H1 (cell line): ENCODE measurements at regions not wholly inside any gene's neighbourhood (a gene's known extent, or its start where the extent isn't known, plus 50 kb on each side); places are given as distances from the start of the nearest gene placed in this dataset.

ENCODE experiments used
- CTCF ChIA-PET: fragments of 300-600 bp; sonication (Branson Sonifier 250); formaldehyde crosslinking; loops from one replicate; lab custom pipeline; 2021; ENCODE audit not compliant: partially characterized antibody; lab: Charles Lee
- POLR2A ChIA-PET: fragments of 300-600 bp; sonication (Branson Sonifier 250); formaldehyde crosslinking; loops from one replicate; lab custom pipeline; 2021; ENCODE audit warnings: inconsistent platforms; ENCODE audit not compliant: partially characterized antibody; lab: Charles Lee
- DNase-seq, 2 experiments: peaks; one replicate each; pipeline versions ENCODE4 v3.0.0 to v3.0.0-alpha.2; 2010 to 2022; ENCODE audit warnings: low spot score in 2 of 2, low read depth in 1 of 2, mixed read lengths in 1 of 2
- FAIRE-seq: peaks from 2 replicates; lab custom pipeline; 2011; peaks lifted over from hg19 to GRCh38; lab: Jason Lieb, UNC
- H2AFZ ChIP-seq: 2 replicates; pipeline ENCODE4 v1.8.1; 2012; ENCODE audit warnings: low read length, inconsistent platforms
- H2AK5ac ChIP-seq: 2 replicates; pipeline ENCODE4 v1.6.1; 2013; ENCODE audit warnings: low read depth, low read length
- H2BK120ac ChIP-seq: replicated peaks from 2 replicates; pipeline ENCODE3; 2013; ENCODE audit warnings: low read depth, low read length, inconsistent platforms
- H2BK12ac ChIP-seq: 2 replicates; pipeline ENCODE4 v1.6.1; 2013; ENCODE audit warnings: low read depth, low read length
- H2BK15ac ChIP-seq: 2 replicates; pipeline ENCODE4 v1.6.1; 2013; ENCODE audit warnings: low read length
- H2BK20ac ChIP-seq: 2 replicates; pipeline ENCODE4 v1.6.1; 2013; ENCODE audit warnings: low read length
- H2BK5ac ChIP-seq: 2 replicates; pipeline ENCODE4 v1.6.1; 2013; ENCODE audit warnings: low read depth, low read length
- H3K14ac ChIP-seq: 2 replicates; pipeline ENCODE4 v1.6.1; 2013; ENCODE audit warnings: inconsistent platforms; ENCODE audit not compliant: insufficient read length
- H3K18ac ChIP-seq: 2 replicates; pipeline ENCODE4 v1.6.1; 2013; ENCODE audit warnings: low read length; ENCODE audit errors: extremely low read depth
- H3K23ac ChIP-seq: 2 replicates; pipeline ENCODE4 v1.6.1; 2013; ENCODE audit warnings: inconsistent platforms; ENCODE audit not compliant: insufficient read length
- H3K23me2 ChIP-seq: 2 replicates; pipeline ENCODE4 v1.6.1; 2013; ENCODE audit warnings: low read depth, low read length
- H3K27ac ChIP-seq: 2 replicates; pipeline ENCODE4 v1.6.1; 2011; ENCODE audit warnings: low read depth, low read length, inconsistent platforms
- H3K27me3 ChIP-seq, 4 experiments: replicated peaks in 1 of 4; 1 replicate in 1 of 4; 2 replicates in 3 of 4; pipeline versions ENCODE4 v1.6.1 to v1.8.1; 2011 to 2013; ENCODE audit warnings: low read length in 3 of 4, mild to moderate bottlenecking in 3 of 4, inconsistent platforms in 2 of 4, mixed read lengths in 2 of 4, moderate library complexity in 1 of 4; ENCODE audit not compliant: control insufficient read depth in 3 of 4, insufficient read depth in 3 of 4; ENCODE audit errors: extremely low read depth in 1 of 4
- H3K36me3 ChIP-seq, 4 experiments: 2 replicates each; pipeline versions ENCODE4 v1.6.1 to v1.8.1; 2011 to 2013; ENCODE audit warnings: mild to moderate bottlenecking in 4 of 4, low read length in 3 of 4, moderate library complexity in 2 of 4, control low read depth in 1 of 4, inconsistent platforms in 1 of 4; ENCODE audit not compliant: insufficient read depth in 4 of 4, control insufficient read depth in 2 of 4
- H3K4ac ChIP-seq: replicated peaks from 2 replicates; pipeline ENCODE3; 2013; ENCODE audit warnings: low read length, low read depth, mixed read lengths, inconsistent platforms; ENCODE audit not compliant: insufficient read length
- H3K4me1 ChIP-seq, 4 experiments: replicated peaks in 1 of 4; 1 replicate in 1 of 4; 2 replicates in 3 of 4; pipeline versions ENCODE4 v1.6.1 to v1.8.1; 2011 to 2013; ENCODE audit warnings: low read length in 3 of 4, inconsistent platforms in 2 of 4, mixed read lengths in 1 of 4; ENCODE audit not compliant: insufficient read depth in 4 of 4, control insufficient read depth in 3 of 4
- H3K4me2 ChIP-seq, 2 experiments: 2 replicates each; pipeline versions ENCODE4 v1.6.1 to v1.8.1; 2011 to 2013; ENCODE audit warnings: low read depth in 2 of 2, low read length in 2 of 2, control low read depth in 1 of 2, inconsistent platforms in 1 of 2, mild to moderate bottlenecking in 1 of 2; ENCODE audit not compliant: insufficient read depth in 1 of 2
- H3K4me3 ChIP-seq, 4 experiments: fragments of 200-600, 300-600 bp in 1 of 4; sonication (generic), shearing (Covaris generic), sonication (Bioruptor Twin) in 1 of 4; 2 replicates each; pipeline versions ENCODE4 v1.5.1 to v1.8.1; 2011 to 2016; ENCODE audit warnings: low read length in 4 of 4, low read depth in 3 of 4, control low read depth in 2 of 4, inconsistent platforms in 2 of 4, mild to moderate bottlenecking in 2 of 4, mixed read lengths in 1 of 4, moderate library complexity in 1 of 4; ENCODE audit not compliant: insufficient read depth in 2 of 4; ENCODE audit errors: extremely low read depth in 1 of 4
- H3K56ac ChIP-seq: replicated peaks from 2 replicates; pipeline ENCODE3; 2013; ENCODE audit warnings: low read depth, mild to moderate bottlenecking, mixed read lengths, low read length, inconsistent platforms; ENCODE audit not compliant: insufficient read length
- H3K79me1 ChIP-seq: 2 replicates; pipeline ENCODE4 v1.6.1; 2013; ENCODE audit warnings: low read depth, low read length, control low read depth
- H3K79me2 ChIP-seq, 2 experiments: 2 replicates each; pipeline versions ENCODE4 v1.6.1 to v1.8.1; 2012 to 2013; ENCODE audit warnings: low read length in 2 of 2, mild to moderate bottlenecking in 2 of 2, inconsistent platforms in 1 of 2; ENCODE audit not compliant: insufficient read depth in 2 of 2, control insufficient read depth in 1 of 2
- H3K9ac ChIP-seq, 4 experiments: replicated peaks in 1 of 4; 1 replicate in 1 of 4; 2 replicates in 3 of 4; pipeline versions ENCODE4 v1.6.1 to v1.8.1; 2011 to 2013; ENCODE audit warnings: low read depth in 3 of 4, low read length in 3 of 4, control low read depth in 2 of 4, mild to moderate bottlenecking in 2 of 4, moderate library complexity in 2 of 4, inconsistent platforms in 1 of 4; ENCODE audit errors: extremely low read depth in 1 of 4
- H3K9me3 ChIP-seq, 2 experiments: 2 replicates each; pipeline versions ENCODE4 v1.6.1 to v1.8.1; 2012 to 2013; ENCODE audit warnings: mild to moderate bottlenecking in 2 of 2, moderate library complexity in 2 of 2, control low read depth in 1 of 2, inconsistent platforms in 1 of 2, low read depth in 1 of 2, low read length in 1 of 2, mixed read lengths in 1 of 2; ENCODE audit not compliant: insufficient read depth in 2 of 2
- H4K20me1 ChIP-seq, 2 experiments: replicated peaks in 1 of 2; 2 replicates each; pipeline versions ENCODE3 to v1.8.1; 2011 to 2013; ENCODE audit warnings: inconsistent platforms in 2 of 2, low read length in 2 of 2, mild to moderate bottlenecking in 1 of 2; ENCODE audit not compliant: insufficient read depth in 2 of 2, control insufficient read depth in 1 of 2
- H4K5ac ChIP-seq: 2 replicates; pipeline ENCODE4 v1.6.1; 2013; ENCODE audit warnings: low read length, low read depth, mixed read lengths, inconsistent platforms; ENCODE audit not compliant: insufficient read length
- H4K8ac ChIP-seq: 2 replicates; pipeline ENCODE4 v1.8.0; 2013; ENCODE audit warnings: mild to moderate bottlenecking, moderate library complexity, low read length, inconsistent platforms; ENCODE audit not compliant: insufficient read depth; ENCODE audit errors: extremely low read depth
- H4K91ac ChIP-seq: replicated peaks from 2 replicates; pipeline ENCODE3; 2013; ENCODE audit warnings: low read length, mixed read lengths, inconsistent platforms; ENCODE audit not compliant: insufficient read length
- CBX8 ChIP-seq: fragments of 300-800, 300-1000 bp; sonication (generic); IDR thresholded peaks from 2 replicates; pipeline ENCODE4 v1.7.1; 2016; ENCODE audit warnings: low read depth, low read length, borderline replicate concordance
- CEBPB ChIP-seq: IDR thresholded peaks from 2 replicates; pipeline ENCODE4 v1.6.1; 2012; ENCODE audit warnings: low read depth, low read length
- CREB1 ChIP-seq: IDR thresholded peaks from 2 replicates; pipeline ENCODE4 v1.6.1; 2012; ENCODE audit warnings: inconsistent platforms
- EP300 ChIP-seq, 2 experiments: IDR thresholded peaks; 1 replicate in 1 of 2; 2 replicates in 1 of 2; pipeline ENCODE4 v1.6.1; 2011 to 2012; ENCODE audit warnings: low read depth in 2 of 2, low read length in 2 of 2, mild to moderate bottlenecking in 2 of 2, borderline replicate concordance in 1 of 2, inconsistent platforms in 1 of 2, moderate library complexity in 1 of 2
- HDAC2 ChIP-seq, 2 experiments: fragments of 300-600 bp in 1 of 2; sonication (generic) in 1 of 2; IDR thresholded peaks; 2 replicates each; pipeline ENCODE4 v1.6.1; 2011 to 2012; ENCODE audit warnings: low read depth in 2 of 2, low read length in 2 of 2, mild to moderate bottlenecking in 2 of 2, moderate library complexity in 2 of 2, borderline replicate concordance in 1 of 2, inconsistent platforms in 1 of 2
- JUND ChIP-seq: IDR thresholded peaks from 2 replicates; pipeline ENCODE4 v1.6.1; 2011; ENCODE audit warnings: mild to moderate bottlenecking, improper control_type of control experiment, low read length
- KDM1A ChIP-seq: fragments of 200-600, 300-600 bp; sonication (generic); IDR thresholded peaks from 2 replicates; pipeline ENCODE4 v1.7.1; 2016; ENCODE audit warnings: mild to moderate bottlenecking, low read length, borderline replicate concordance
- RAD21 ChIP-seq, 2 experiments: IDR thresholded peaks in 1 of 2; conservative IDR thresholded peaks in 1 of 2; 2 replicates each; pipeline ENCODE4 v1.6.1; 2011; ENCODE audit warnings: low read depth in 2 of 2, low read length in 2 of 2, improper control_type of control experiment in 1 of 2, inconsistent platforms in 1 of 2, mild to moderate bottlenecking in 1 of 2, moderate library complexity in 1 of 2
- RFX5 ChIP-seq: IDR thresholded peaks from 2 replicates; pipeline ENCODE4 v1.6.1; 2011; ENCODE audit warnings: low read depth, low read length, improper control_type of control experiment, borderline replicate concordance
- SRF ChIP-seq: IDR thresholded peaks from 2 replicates; pipeline ENCODE4 v1.6.1; 2011; ENCODE audit warnings: mild to moderate bottlenecking, low read depth, low read length, moderate library complexity
- TAF1 ChIP-seq: IDR thresholded peaks from 2 replicates; pipeline ENCODE4 v1.6.1; 2011; ENCODE audit warnings: mild to moderate bottlenecking, low read depth, low read length
- TCF12 ChIP-seq: IDR thresholded peaks from 2 replicates; pipeline ENCODE4 v1.6.1; 2011; ENCODE audit warnings: low read depth, mild to moderate bottlenecking, low read length
- WGBS, 2 experiments: shearing (Covaris generic) in 1 of 2; methylation state at CpG; one replicate each; pipeline versions ENCODE4 v1.1.6 to v1.1.7; 2013 to 2015; ENCODE audit warnings: low lambda C conversion rate in 2 of 2, mixed read lengths in 2 of 2, inconsistent platforms in 1 of 2, low coverage in 1 of 2, missing lambda C conversion rate in 1 of 2; ENCODE audit not compliant: insufficient replicate concordance in 2 of 2, insufficient coverage in 1 of 2, insufficient read length in 1 of 2; ENCODE audit errors: extremely low coverage in 1 of 2, missing lambda C conversion rate in 1 of 2; 5-methylcytosine and 5-hydroxymethylcytosine counted together
- TF ChIP-seq, protein P1 (sequence below): IDR thresholded peaks from 2 replicates; pipeline ENCODE4 v1.6.1; 2012; ENCODE audit warnings: low read length, inconsistent platforms

DNA sequence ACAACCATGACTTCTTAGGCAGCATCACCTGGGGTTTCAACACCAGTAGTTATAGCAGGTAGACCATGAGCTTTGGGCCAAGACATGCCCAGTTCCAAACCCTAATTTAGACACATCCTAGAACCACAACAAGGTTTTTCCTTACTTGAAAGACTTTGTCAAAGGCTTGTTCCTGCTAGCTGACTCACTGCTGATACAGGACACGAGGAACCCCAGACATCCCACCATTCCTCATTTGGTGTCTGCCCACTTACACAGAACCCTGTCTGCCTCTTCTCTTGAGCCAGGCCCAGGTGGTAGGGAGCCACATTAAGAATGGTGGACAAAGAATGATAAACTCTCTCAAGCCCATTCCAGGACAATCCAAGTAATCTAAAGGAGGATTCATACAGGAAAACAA lies 109.0 kb downstream of the CCDC71L start:
- Histone ChIP-seq H3K27ac (no peak overlapping the region), H4K91ac (no peak overlapping the region), H2BK15ac (no peak overlapping the region), H2BK12ac (no peak overlapping the region), H3K9me3 (no peaks in the 10 kb centered on the region), H4K5ac (no peak overlapping the region), H3K9ac (no peak overlapping the region), H3K18ac (no peak overlapping the region), H3K4me3 (no peak overlapping the region), H3K36me3 (no peaks in the 10 kb centered on the region), H3K14ac (no peak overlapping the region), H2BK20ac (no peak overlapping the region), H3K79me1 (no peaks in the 10 kb centered on the region), H4K20me1 (no peaks in the 10 kb centered on the region), H3K23me2 (no peaks in the 10 kb centered on the region), H2BK5ac (no peak overlapping the region), H3K27me3 (no peaks in the 10 kb centered on the region), H2AK5ac (no peak overlapping the region), H3K23ac (no peak overlapping the region), H2AFZ (no peak overlapping the region), H4K8ac (no peak overlapping the region), H3K4me1 (no peaks in the 10 kb centered on the region), H3K56ac (no peak overlapping the region), H2BK120ac (no peak overlapping the region), H3K4me2 (no peak overlapping the region), H3K4ac (no peak overlapping the region), H3K79me2 (no peaks in the 10 kb centered on the region)
- CTCF ChIA-PET = interaction anchor here (1.1 to 2.7 kb wide), 2 partner anchors 9 to 12 kb away, joined by 3 to 13 read pairs; no protein-coding TSS in a partner anchor
- POLR2A ChIA-PET = interaction anchor here (1.0 kb wide), 1 partner anchor 9 kb away, joined by 4 read pairs; no protein-coding TSS in a partner anchor
- FAIRE-seq (no peak), DNase-seq (no peak)
- 89% methylated on average over 1 of the region's 1 CpG; no CpG with 5 or more reads in 1 of the 2 experiments for WGBS, 2 experiments
- TF ChIP-seq TCF12 (no peak), CREB1 (no peak), SRF (no peak), HDAC2 (IDR thresholded peaks at IDR 0.05; ENCODE audit: borderline replicate concordance in 1 of 2, low read depth in 2 of 2, low read length in 2 of 2) (no peak), EP300 (IDR thresholded peaks at IDR 0.05; ENCODE audit: borderline replicate concordance in 1 of 2, low read depth in 2 of 2, low read length in 2 of 2) (no peak), TAF1 (no peak), CBX8 (no peak), RAD21 (IDR thresholded peaks at IDR 0.05 in 1 of 2, conservative IDR thresholded peaks at IDR 0.05 in 1 of 2; ENCODE audit: low read depth in 2 of 2, low read length in 2 of 2) (no peak), CEBPB (no peak), JUND (no peak), KDM1A (no peak), RFX5 (no peak)
- TF ChIP-seq, protein P1, sequence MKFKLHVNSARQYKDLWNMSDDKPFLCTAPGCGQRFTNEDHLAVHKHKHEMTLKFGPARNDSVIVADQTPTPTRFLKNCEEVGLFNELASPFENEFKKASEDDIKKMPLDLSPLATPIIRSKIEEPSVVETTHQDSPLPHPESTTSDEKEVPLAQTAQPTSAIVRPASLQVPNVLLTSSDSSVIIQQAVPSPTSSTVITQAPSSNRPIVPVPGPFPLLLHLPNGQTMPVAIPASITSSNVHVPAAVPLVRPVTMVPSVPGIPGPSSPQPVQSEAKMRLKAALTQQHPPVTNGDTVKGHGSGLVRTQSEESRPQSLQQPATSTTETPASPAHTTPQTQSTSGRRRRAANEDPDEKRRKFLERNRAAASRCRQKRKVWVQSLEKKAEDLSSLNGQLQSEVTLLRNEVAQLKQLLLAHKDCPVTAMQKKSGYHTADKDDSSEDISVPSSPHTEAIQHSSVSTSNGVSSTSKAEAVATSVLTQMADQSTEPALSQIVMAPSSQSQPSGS = no peak
